HG03066 (cell line): ENCODE measurements at regions not wholly inside any gene's neighbourhood (a gene's known extent, or its start where the extent isn't known, plus 50 kb on each side); places are given as distances from the start of the nearest gene placed in this dataset.

Experiments
- ATAC-seq: cut with Tn5 transposase; IDR thresholded peaks from one replicate; pipeline ENCODE4 v1.9.1; 2021; ENCODE audit warnings: low read depth; ENCODE audit not compliant: unreplicated experiment

- no peak for ATAC-seq
Observed at GRCh38 chr2:133716166-133716565, 147.9 kb upstream of the NCKAP5 start.

- ATAC-seq, result no peak
Observed at GRCh38 chr2:133717497-133717896, 149.2 kb upstream of the NCKAP5 start.

DNA sequence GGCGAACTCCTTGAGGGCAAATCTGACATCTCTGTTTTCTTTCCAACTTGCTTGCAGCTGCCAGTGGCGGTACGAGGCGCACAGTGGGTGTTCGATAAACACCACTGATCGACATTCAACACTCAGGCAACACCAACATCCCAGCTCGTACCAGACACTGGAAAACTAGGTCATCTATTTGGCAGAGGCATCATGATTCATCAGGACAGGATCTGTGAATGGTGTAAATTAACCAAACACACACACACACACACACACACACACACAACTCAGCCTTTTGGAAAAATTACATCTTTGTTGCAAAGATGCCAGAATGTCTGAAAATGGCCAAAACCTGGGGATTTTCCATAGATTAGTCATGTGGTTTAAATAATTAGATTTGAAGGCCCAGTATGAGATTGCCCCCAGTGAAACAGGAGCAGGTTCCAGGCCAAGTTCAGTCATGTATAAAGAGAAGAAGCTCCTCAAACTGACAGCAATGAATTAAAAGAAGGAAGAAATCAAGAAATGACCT is 150.5 kb upstream of the NCKAP5 start:
- ATAC-seq, result no peak

DNA sequence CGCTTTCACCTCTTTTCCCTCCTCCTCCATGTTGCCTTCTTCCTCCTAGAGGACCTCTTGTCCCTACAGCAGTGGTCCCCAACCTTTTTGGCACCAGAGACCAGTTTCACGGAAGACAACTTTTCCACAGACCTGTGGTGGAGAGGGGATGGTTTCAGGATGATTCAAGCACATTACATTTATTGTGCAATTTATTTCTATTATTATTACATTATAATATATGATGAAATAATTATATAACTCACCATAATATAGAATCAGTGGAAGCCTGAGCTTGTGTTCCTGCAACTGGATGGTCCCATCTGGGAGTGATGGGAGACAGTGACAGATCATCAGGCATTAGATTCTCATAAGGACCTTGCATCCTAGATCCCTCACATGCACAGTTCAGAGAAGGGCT is 152.2 kb upstream of the NCKAP5 start:
- ATAC-seq, result no peak

GRCh38 chr2:133721118-133721517 is 152.9 kb upstream of the NCKAP5 start:
- ATAC-seq, result no peak

DNA sequence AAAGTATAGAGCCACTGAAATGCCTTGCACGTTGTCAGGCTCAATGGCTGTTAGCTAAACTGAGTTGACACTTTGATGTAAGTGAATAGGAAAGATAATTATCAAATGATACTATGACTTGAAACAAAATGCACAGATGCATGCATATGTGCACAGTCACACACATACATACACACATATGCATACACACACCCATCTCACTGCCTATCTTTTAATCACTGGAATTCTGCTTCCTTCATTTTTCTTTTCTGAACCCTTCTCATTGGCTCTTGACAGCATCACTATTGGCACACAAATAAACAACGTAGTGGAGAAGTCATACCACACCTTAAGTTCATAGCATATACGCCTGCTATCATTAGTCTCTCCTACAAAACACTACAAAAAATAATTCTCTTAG is 154.9 kb upstream of the NCKAP5 start:
- ATAC-seq, result no peak

DNA sequence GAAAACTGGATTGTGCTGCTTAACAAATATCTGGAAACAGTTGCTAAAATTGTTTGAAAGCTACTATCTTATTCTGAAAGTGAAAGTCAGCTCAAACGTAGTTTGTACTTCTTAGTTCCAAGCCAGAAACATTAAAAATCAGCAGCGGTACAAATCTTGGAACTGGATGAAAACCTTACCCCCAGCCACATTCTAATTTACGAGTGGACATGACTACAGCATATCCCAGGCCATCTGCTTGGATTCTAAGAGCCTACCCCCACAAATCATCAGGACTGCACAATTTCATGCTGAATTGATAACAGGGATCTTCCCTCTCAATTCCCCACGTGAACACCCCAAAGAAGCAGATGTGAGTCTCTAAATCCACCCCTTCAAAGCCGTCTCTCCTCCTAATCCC is 158.7 kb upstream of the NCKAP5 start:
- no peak for ATAC-seq

DNA sequence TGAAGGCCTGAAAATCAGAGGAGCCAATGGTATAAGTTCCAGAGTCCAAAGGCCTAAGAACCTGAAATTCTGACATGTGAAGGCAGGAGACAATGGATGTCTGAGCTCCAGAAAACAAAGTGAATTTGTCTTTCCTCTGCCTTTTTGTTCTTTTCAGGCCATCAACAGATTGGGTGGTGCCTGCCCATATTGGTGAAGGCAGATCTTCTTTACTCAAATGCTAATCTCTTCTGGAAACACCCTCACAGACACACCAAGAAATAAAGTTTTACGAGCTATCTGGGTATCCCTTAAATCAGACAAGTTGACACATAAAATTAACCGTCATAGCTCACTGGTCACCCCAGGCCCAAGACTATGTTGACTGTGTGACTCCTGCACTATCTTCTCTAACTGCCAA is 163.8 kb upstream of the NCKAP5 start:
- no peak for ATAC-seq

- ATAC-seq, result no peak
Observed at GRCh38 chr2:133732982-133733900, 165.0 kb upstream of the NCKAP5 start.

- no peak for ATAC-seq
Observed at GRCh38 chr2:133733901-133734255, 165.6 kb upstream of the NCKAP5 start.

- ATAC-seq, result no peak
Observed at GRCh38 chr2:133734716-133735495, 166.6 kb upstream of the NCKAP5 start.

DNA sequence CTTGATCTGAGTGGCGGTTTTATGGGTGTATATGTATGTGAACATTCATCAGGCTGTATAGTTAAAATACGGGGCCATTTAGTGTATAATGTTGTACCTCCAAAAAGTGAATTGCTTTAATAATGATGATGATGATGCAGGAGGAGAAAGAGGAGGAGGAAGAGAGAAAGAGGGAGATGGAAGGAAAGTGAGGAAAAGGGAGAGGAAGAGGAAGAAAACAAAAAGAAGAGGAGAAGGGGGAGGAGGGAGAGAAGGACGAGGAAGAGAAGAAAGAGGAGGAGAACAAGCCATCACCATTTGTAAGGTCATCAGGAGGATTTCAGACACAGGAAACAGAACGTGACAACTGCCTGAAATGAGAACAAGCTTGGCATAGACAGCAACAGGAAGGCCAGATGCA is 168.4 kb upstream of the NCKAP5 start:
- no peak for ATAC-seq

GRCh38 chr2:133737242-133737993 is 169.2 kb upstream of the NCKAP5 start:
- no peak for ATAC-seq

- ATAC-seq, result no peak
Observed at GRCh38 chr2:133739039-133739438, 170.8 kb upstream of the NCKAP5 start.

- ATAC-seq, result no peak
Observed at GRCh38 chr2:133740500-133740899, 172.2 kb upstream of the NCKAP5 start.

- ATAC-seq, result no peak
Observed at GRCh38 chr2:133748007-133748700, 179.9 kb upstream of the NCKAP5 start.

DNA sequence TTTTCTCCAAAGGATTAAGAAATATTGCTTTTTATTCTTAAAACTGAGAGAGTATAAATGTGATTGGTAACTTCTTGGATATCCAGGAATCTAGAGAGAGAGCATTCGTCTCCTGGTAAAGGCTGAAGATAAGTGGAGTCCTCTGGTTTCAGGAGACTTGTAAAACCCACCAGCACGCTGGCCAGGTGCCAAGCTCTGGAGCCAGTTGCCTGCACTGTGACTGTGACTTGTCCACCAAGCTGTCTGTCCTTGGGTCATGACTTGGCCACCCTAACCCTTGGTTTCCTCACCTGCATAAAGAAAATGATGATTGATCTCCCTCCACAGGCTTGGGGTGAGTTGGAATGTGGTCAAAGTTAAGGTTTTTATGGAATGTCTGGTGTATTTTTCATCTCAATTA is 185.4 kb upstream of the NCKAP5 start:
- ATAC-seq, result no peak

GRCh38 chr2:133755480-133756300 is 187.4 kb upstream of the NCKAP5 start:
- ATAC-seq, result no peak

DNA sequence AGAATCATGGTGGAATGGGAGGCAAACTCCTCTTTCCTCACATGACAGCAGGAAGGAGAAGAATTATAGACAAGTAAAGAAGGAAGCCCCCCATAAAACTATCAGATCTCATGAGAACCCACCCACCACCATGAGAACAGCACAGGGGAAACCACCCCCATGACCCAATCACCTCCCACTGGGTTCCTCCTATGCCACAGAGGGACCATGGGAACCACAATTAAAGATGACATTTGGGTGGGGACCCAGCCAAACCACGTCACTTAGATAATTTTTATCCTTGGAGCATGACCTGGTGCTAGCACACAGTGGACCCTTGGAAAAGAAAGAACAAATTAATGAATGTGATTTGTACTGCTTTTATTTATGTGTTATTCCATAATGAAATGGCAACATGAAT is 188.6 kb upstream of the NCKAP5 start:
- ATAC-seq, result no peak
